Pulmonary artery endothelial cell (primary cell): ENCODE measurements at regions not wholly inside any gene's neighbourhood (a gene's known extent, or its start where the extent isn't known, plus 50 kb on each side); places are given as distances from the start of the nearest gene placed in this dataset.
"Not testable (repeated sequence)": the region's sequence is repeated elsewhere in the genome, so short reads cannot be mapped to it uniquely, and the experiment has no call there.

Source experiments
- DNase-seq: peaks from one replicate; pipeline ENCODE4 v3.0.0-alpha.2; 2011; ENCODE audit warnings: low read depth, low spot score

DNA sequence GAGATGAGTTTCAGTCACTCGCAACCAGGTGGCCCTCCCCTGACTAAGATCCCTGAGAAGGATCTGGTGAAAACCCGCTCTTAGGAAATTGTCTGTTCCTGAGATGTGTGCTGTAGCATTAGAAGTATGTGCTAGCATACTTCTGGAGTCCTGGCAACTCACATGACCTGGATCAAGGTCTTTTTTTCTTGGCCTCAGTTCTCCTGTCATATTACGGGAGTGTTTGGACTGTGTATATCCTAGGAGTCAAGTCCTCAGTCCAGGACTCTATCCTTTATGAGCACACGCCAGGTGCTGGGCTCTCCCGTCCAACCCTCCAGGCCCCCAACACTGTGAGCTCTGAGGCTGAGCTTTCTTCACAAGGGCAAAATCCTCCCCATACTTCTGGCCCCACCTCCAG, 156.4 kb downstream of the UQCRFS1 start:
- DNase-seq: no peak

DNA sequence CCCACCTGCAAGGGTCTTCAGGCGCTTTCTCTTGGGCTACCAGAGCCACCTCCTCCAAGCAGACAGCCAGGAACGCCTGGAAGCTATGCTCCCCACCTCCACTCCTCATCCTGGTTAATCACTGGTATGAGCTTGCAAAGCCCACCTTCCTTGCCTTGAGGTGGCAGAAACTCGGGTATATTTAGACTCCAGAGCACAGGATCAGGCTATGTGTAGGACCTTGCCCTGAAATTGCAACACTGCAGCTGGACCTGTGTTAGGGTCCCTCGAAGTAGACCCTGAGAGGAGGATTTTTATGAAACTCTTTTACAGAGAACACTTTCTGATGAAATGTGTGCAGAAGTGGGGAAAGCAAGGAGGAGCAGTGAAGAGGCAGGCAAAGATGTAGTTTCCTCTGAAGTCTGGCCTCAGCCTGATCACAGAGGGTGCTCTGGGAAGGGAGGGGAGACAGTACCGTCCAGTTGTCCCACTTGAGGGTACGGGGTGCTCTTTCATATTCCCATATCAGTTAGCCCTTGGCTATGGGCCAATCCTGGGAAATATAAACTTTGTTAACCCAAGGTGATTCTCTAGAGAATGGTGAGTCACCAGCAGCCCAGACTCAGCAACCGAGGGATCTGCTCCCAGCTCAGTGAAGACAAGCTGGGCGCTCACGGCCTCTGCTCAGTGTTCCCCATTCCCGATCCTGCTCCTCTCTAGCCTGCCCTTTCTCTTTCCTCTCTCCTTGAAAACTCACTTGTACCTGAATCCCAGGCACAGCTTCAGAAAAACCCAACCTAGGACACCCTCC, 157.9 kb downstream of the UQCRFS1 start:
- DNase-seq: no peak

DNA sequence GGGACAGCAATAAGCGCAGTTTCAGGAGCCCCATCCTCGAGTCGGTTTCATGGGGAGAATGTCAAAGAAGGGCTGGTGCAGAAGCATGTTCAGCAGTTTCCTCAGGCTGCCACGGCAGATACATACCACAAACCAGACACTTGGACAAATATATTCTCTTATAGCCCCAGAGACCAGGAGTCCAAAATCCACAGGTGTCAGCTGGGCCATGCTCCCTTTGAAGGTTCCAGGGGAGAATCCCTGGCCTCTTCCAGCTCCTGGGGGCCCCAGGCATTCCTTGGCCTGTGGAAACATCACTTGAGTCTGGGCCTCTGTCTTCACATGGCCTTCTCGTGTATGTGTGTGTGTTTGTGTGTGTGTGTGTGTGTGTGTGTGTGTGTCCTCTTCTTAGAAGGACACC, 164.1 kb downstream of the UQCRFS1 start:
- DNase-seq: no peak

DNA sequence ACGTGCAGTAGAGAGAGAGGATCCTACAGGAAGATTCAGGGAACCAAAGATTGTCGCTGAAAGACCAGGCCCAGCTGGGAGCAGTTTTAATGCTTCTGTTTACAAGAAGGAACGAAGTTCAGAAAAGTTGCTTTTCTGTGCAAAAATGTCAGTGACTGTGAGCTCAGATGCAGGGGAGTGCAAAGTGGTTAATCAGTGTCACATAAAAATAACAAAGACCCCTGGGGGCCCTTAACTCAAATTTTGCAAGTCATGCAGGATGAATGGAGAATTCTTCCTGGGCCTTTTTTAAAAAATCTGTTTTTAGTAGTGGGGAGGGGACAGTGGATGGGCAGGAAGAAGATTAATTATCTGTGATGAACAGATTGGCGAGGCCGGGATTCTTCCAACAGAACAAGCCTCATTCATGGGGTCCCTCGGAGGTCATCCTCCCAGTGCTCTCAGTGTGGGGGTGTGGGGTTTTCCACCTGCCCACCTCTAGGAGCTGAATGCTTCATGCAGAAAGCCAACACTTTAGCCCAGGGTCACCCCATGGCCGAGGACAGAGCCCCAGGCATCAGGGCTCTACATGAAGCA, 167.2 kb downstream of the UQCRFS1 start:
- no peak for DNase-seq

DNA sequence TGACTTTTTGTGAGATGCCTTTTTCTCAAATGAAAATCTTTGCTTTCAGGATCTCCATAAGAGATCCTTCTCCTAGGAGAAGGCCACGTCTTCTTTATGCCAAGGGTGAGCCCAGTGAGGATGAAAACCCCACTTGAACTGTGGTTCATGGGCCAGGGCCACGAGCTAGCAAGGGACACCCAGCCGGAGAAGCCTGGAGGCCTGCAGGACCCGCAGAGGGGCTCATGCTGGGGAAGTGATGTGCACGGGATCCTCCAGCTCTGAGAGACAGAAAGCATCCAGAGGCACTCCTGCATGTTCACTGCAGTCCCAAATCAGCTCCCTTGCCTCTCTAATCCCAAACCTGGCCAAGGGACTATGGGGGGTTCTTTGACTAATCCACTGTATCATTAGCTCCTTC, 168.9 kb downstream of the UQCRFS1 start:
- no peak for DNase-seq

DNA sequence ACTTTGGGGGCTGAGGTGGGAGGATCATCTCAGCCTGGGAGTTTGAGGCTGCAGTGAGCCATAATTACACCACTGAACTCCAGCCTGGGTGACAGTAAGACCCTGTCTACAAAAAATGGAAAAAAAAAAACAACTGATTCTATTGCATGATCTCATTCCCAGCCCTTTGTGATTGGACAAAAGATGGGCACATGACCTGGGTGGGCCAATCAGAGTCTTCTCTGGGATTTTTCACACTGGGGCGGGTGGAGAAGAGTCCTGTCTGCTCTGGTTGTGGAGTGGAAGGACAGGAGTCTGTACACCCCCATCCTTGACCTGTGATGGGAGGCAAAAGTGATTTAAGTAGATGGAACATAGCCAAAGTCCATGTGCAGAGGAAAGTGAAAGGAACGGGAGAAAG, 170.5 kb downstream of the UQCRFS1 start:
- no peak for DNase-seq

DNA sequence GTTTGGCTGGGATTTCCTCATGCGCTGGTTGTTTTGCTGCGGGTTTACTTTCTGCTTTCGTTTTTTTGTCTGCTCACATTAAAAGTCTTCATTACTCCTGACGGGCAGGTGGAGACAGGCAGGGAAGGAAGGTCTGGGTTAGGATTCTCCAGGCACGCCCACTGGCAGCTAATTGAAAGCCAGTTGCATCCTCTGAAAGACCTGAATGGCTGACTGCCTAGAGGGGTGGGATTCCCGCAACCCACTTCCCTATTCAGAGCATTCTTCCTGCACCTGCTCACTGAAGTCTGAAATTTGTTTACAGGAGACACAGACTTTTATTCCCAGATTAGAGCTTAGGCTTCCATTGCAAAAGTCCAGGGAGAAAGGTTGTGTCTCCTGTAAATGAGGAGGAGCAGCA, 172.0 kb downstream of the UQCRFS1 start:
- DNase-seq: no peak

DNA sequence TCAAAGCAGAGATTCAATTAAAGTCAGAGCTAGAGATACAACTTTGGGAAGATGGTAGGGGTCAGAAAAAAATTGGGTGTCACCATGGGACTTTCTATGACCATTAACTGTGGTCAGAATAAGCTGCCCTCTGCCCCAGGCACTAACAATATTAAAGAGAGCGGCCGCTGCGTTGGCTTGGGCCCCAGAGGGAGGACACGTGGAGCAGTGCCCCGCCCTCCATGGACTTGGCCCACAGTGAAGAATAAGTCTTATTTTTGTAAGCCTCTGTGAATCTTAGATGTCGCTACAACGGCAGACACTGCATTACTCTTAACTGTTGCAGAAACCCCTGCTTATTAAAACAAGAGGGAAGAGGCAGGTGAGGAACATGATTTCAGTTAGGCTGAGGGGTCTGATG, 172.7 kb downstream of the UQCRFS1 start:
- no peak for DNase-seq

DNA sequence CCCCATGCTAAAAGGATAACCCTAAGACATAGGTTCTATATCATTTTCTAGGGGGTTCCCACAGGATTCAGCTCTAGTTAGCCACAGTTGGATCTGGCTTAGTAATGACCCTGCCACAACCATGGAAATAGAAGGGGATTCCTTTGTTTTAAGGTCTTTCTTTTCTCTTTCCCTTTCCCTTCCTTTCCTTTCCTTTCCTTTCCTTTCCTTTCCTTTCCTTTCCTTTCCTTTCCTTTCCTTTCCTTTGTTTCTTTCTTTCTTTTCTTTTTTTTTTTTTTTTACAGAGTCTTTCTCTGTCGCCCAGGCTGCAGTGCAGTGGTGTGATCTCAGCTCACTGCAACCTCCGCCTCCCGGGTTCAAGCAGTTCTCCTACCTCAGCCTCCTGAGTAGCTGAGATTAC, 173.9 kb downstream of the UQCRFS1 start:
- DNase-seq: not testable (repeated sequence)

DNA sequence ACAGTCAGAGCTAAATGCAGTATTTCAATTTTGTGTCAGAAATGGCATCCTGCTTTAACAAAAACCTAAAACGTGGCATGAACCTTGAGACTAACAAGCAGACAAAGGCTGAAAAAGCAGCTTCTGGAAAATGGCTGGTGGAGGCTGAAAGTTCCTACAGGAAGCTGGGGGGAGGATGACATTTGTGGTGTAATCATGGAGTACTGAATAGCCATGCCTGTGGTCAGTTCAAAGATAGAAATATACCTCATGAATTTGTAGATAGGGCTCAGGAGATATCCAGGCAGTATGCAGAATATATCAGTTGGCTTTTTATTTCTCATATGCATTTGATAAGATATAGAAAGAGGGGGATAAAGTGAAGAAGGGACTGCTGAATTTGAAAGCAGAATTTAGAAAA, 181.7 kb downstream of the UQCRFS1 start:
- no peak for DNase-seq

DNA sequence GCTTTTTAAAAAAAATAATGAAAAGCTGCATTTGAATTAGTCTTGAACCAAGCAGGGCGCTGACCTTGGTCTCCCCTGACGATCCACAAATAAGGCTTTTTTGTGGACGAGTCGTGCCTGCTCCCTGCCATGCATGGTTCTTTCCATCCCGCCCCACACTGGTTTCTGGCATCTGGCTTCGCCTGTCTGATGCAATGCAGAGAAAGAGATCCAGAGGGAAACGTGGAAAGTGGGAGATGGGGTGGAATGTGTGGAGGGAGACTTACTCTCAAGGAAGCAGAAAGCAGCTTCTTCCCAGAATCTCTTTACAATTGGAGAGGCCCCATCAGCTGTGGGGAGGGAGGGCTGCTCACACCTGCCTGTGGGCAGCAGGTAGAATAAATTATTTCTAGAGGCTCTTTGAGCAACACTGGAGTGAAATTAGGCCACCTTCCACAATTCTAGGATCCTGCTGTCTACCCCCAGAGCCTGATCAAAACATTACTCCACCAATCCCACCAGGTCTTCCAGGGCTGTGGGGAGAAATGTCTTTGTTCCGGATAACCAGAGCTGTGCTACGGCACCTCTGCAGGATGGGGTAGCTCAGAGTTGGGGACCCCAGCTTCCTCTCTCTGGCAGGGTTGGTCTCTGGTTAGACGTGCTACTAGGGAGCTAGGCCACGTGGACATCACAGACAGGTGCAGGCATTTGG, 183.5 kb downstream of the UQCRFS1 start:
- DNase-seq: no peak

DNA sequence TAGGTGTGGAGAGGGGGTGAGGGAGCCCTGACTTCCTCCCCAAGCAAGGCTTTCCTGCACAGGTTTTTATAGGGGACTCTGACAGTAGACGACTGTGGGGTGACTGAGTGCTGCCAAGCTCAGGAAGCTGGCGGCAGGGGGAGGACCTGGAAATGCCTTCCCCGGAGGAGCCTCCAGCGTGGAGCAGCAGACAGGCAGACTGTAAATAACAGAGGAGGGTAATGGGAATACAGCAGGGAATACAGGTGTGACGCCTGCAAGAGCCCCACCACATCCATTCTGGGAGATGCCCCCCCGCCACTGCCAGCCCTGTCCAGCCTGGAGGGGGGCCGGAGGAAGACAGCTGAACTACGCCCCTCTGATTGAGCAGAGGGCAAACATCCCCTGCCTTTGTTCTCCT, 190.4 kb downstream of the UQCRFS1 start:
- no peak for DNase-seq

DNA sequence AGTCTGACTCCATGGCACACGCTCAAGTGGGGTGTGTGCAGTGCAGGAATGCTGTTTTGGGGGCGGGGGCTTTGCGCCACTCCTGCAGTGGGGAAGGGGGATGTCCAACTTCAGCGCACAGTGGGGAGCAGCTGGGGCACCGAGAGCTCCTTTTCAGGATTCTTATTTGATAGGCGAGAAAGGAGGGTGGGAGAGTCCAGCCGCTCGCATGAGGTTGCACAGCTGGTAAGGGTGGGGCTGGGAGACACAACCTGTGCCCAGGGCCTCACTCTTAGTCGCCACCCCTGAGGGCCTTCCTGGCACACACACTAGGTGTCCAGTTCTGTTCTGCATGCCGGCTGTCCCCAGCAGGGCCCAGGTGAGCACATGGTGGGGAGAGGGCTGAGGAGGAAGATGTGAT, 190.8 kb downstream of the UQCRFS1 start:
- no peak for DNase-seq

DNA sequence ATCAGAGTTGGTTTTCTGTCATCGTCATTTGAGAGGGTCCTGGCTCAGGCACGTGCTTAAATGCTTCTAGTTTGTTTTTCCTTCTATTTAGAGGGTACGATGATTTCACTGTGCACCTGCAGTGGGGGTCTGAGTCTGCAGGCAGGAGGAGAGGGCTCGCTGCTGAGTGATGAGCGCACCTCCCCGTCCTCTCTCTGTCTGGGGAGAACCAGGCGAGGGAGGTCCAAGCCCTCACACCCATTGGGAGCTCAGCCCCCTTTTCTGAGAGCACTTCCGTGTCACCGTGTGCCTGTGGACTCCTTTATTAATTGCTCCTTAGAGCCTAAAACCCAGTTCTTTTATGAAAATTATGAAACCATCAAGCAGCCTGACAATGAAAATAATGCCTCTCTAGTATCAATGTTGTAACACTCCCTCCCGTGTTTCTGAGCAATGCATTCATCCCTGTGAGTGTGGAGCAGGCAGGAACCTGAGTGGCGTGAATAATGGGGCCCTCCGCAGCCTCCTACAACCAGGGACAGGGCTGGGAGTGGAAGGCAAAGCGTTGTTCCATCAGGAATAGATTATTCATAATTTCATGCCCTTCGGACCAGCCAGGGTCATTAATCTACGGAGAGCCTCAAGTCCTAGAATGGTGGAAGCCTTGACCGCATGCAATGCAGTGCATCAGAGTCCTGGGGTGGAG, 191.6 kb downstream of the UQCRFS1 start:
- DNase-seq: no peak

DNA sequence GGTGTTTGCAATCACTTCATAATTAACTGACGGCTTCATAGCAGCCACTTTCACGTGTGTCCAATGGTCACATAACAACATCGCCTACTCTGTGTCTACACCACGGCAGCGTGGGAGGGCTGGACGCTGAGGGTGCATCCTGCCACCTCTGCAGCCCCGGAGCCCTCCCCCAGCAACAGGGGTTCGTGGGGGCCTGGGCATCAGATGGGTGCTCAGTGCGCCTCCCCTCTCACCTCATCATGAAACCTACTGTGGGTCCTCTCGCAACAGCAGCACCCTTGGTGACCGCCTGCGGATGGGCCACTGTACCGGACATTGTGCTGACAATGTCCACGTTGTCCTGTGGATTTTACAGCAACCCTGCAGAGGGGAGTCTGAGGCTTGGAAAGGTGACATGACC, 193.5 kb downstream of the UQCRFS1 start:
- DNase-seq: no peak

DNA sequence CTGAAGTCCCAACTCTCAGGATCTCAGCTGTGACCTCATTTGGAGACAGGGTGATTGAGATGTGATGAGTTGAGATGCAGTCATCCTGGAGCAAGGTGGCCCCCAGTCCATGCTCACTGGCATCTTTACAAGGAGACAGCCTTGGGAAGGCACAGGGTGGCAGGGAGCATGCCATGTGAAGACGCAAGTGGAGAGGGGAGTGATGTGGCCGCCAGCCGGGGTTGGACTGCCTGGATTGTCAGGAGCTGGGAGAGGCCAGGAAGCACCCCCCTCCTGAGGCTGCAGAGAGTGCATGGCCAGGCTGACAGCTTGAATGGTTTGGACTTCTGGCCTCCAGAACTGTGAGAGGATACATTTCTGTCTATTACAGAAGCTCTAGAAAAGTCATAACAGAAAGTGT, 194.4 kb downstream of the UQCRFS1 start:
- DNase-seq: no peak

DNA sequence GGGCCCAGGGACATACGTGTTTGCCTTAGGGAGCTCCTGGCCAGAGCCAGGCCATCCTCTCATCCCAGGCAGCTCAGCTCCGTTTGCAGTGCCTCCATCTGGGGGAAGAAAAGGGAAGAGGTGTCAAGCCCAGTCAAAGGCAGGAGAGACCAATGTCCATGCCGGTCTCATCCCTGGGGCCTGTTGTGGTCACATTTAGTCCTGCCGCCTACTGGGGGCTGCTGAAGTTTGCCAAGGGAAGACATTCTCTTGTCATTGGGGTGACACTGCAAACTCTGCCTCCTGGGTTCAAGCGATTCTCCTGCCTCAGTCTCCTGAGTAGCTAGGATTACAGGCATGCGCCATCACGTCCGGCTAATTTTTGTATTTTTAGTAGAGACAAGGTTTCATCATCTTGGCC, 195.2 kb downstream of the UQCRFS1 start:
- DNase-seq: no peak

DNA sequence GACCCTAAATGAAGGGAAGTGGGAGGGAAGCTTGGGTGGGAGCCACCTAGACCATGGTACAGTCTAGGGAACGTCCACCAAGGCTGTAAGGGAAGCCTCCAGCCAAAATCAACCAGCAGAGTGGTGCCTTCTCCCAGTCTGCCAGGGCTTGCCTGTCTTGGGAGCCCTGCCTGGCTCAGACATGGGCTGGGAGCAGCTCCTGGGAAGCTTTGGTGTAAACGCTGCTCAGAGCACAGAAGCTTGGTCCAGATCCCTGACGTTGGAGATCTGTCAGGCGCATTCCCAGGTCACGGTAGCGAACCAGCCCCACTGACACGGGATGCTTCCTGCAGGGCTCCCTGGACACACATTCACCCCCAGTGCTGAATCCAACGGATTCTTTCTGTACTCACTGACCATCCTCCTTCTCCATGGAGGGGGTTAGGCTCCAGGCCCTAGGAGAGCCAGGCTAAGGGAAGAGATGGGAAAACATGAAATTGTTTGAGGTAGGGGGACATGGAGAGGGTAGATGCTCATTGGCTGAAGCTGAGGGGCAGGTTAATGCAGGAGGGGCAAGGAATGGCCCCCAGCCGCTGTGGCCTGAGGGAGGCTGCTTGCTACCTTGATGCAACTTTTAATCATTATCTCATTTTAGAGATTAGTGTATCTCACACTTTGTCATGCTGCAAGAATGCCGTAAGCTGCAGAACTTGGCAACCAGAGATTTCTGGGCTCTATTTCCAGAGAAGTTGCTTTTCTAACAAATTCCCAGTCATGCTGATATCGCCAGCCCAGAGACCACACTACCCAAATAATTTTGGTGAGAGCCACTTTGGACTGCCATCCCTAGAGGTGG, 195.8 kb downstream of the UQCRFS1 start:
- DNase-seq: no peak

DNA sequence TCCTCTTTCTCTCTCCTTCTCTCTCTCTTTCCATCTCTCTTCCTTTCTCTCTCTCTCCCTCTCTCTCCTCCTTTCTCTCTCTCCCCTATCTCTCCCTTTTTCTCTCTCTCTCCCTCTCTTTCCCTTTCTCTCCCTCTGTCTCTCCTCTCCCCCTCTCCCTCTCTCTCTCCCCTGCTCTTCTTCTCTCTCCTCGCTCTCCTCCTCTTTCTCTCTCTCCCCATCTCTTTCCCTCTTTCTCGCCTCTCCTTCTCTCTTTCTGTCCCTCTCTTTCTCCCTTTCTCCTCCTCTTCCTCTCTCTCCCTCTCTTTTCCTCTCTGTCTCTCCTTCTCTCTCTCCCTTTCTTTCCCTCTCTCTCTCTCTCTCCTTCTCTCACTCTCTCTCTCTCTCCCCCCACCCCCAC, 196.6 kb downstream of the UQCRFS1 start:
- DNase-seq: no peak

DNA sequence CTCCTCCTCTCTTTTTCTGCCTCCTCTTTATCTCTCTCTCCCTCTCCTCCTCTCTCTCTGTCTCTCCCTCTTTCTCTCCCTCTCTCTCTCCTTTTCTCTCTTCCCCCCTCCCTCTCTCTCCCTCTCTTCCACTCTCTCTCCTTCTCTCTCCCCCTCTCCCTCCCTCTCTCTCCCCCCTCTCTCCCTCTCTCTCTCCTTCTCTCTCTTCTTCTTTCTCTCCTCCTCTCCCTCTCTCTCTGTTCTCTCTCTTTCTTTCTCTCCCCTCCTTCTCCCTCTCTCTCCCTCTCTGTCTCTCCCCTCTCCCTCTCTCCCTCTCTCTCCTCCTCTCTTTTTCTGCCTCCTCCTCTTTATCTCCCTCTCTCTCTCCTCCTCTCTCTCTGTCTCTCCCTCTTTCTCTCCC, 197.4 kb downstream of the UQCRFS1 start:
- DNase-seq: no peak

DNA sequence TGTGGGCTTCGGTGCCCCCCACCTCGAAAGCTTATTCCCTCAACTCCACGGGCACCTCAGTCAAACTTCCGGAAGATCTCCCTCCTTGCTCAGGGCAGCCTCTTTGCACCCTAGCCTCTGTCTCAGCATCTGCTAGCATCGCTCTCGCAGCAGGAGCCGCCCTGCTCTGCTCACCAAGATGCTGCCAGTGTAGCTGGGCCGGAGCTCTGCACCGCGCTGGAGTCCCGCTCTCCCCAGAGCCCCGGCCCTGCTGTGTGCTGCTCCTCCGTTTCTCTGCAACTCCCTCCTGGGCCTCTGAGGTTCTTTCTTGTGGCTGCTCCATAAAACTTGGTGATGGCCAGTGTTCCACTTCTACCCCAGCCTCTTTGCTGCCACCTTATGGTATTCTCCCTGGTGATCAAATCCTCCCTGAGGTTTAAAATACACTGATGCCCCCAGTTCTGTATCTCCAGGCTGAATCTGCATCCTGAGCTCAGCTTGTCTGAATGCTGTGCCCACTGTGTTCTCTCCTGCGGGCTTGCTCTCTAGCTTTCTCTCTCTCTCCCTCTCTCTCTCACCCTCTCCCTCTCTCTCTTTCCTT, 198.0 kb downstream of the UQCRFS1 start:
- DNase-seq: no peak
